Smooth muscle cell (in vitro differentiated cells): ENCODE measurements at regions not wholly inside any gene's neighbourhood (a gene's known extent, or its start where the extent isn't known, plus 50 kb on each side); places are given as distances from the start of the nearest gene placed in this dataset.

Source experiments
- DNase-seq: peaks from one replicate; lab custom pipeline; 2025; ENCODE audit not compliant: unreplicated experiment; lab: John Stamatoyannopoulos, UW
- H2AFZ ChIP-seq: fragments of 200-600 bp; sonication (generic); 2 replicates; pipeline ENCODE4 v1.6.0; 2016; ENCODE audit warnings: antibody characterized with exemption, low read depth, mild to moderate bottlenecking
- H3F3A ChIP-seq: fragments of 200-600 bp; sonication (generic); 2 replicates; pipeline ENCODE4 v1.6.0; 2017; ENCODE audit warnings: antibody characterized with exemption, low read depth
- H3K27ac ChIP-seq: fragments of 200-600 bp; sonication (generic); 2 replicates; pipeline ENCODE4 v1.5.1; 2016; ENCODE audit warnings: low read depth, mild to moderate bottlenecking
- H3K27me3 ChIP-seq: fragments of 200-600 bp; sonication (generic); 2 replicates; pipeline ENCODE4 v1.6.1; 2016; ENCODE audit warnings: low read depth, mild to moderate bottlenecking
- H3K36me3 ChIP-seq: fragments of 200-600 bp; sonication (generic); 2 replicates; pipeline ENCODE4 v1.5.1; 2016; ENCODE audit warnings: low read depth
- H3K4me1 ChIP-seq: fragments of 200-600 bp; sonication (generic); 2 replicates; pipeline ENCODE4 v1.5.1; 2016; ENCODE audit warnings: low read depth
- H3K4me2 ChIP-seq: fragments of 200-600 bp; sonication (generic); 2 replicates; pipeline ENCODE4 v1.6.0; 2016; ENCODE audit warnings: mild to moderate bottlenecking
- H3K4me3 ChIP-seq: fragments of 200-600 bp; sonication (generic); 2 replicates; pipeline ENCODE4 v1.5.1; 2016; ENCODE audit warnings: mild to moderate bottlenecking
- H3K79me2 ChIP-seq: fragments of 200-600 bp; sonication (generic); 2 replicates; pipeline ENCODE4 v1.6.0; 2016; ENCODE audit warnings: low read depth, mild to moderate bottlenecking
- H3K9ac ChIP-seq: fragments of 200-600 bp; sonication (generic); 2 replicates; pipeline ENCODE4 v1.6.0; 2016; ENCODE audit warnings: low read depth
- H3K9me3 ChIP-seq: fragments of 200-600 bp; sonication (generic); replicated peaks from 2 replicates; pipeline ENCODE4 v1.5.1; 2016; ENCODE audit warnings: low read depth
- H4K20me1 ChIP-seq: fragments of 200-600 bp; sonication (generic); 2 replicates; pipeline ENCODE4 v1.6.0; 2016; ENCODE audit warnings: low read depth
- CTCF ChIP-seq: fragments of 200-600 bp; sonication (generic); IDR thresholded peaks from 2 replicates; pipeline ENCODE4 v1.5.1; 2017; ENCODE audit warnings: borderline replicate concordance, mild to moderate bottlenecking, antibody characterized with exemption; ENCODE audit not compliant: insufficient read depth, poor library complexity, severe bottlenecking
- WGBS: methylation state at CpG from one replicate; pipeline ENCODE4 v1.1.7; 2016; ENCODE audit warnings: low lambda C conversion rate; 5-methylcytosine and 5-hydroxymethylcytosine counted together

GRCh38 chr10:58086763-58087150, 180.9 kb downstream of the IPMK start:
- H2AFZ ChIP-seq, result no peak overlapping the region
- H3K4me2 ChIP-seq, result no peak overlapping the region
- no peaks in the 10 kb centered on the region for H4K20me1 ChIP-seq
- no peaks in the 10 kb centered on the region for H3K4me1 ChIP-seq
- no peaks in the 10 kb centered on the region for H3K79me2 ChIP-seq
- no peak overlapping the region for H3K9ac ChIP-seq
- H3K27me3 ChIP-seq, result no peaks in the 10 kb centered on the region
- H3K4me3 ChIP-seq, result no peak overlapping the region
- no peak for DNase-seq
- H3F3A ChIP-seq, result no peaks in the 10 kb centered on the region
- H3K9me3 ChIP-seq, result no peaks in the 10 kb centered on the region
- TF ChIP-seq CTCF, result no peak
- H3K27ac ChIP-seq, result no peak overlapping the region
- H3K36me3 ChIP-seq, result no peaks in the 10 kb centered on the region
- WGBS, result 95% methylated on average over 2 of the region's 2 CpGs

GRCh38 chr10:58086144-58086762, 181.4 kb downstream of the IPMK start:
- H3K4me2 ChIP-seq, result no peak overlapping the region
- no peaks in the 10 kb centered on the region for H3K4me1 ChIP-seq
- no peaks in the 10 kb centered on the region for H4K20me1 ChIP-seq
- H3F3A ChIP-seq, result no peaks in the 10 kb centered on the region
- H3K36me3 ChIP-seq, result no peaks in the 10 kb centered on the region
- H3K9me3 ChIP-seq, result no peaks in the 10 kb centered on the region
- no peaks in the 10 kb centered on the region for H3K27me3 ChIP-seq
- 65% methylated on average over 2 of the region's 2 CpGs for WGBS
- H2AFZ ChIP-seq, result no peak overlapping the region
- no peak for DNase-seq
- H3K27ac ChIP-seq, result no peak overlapping the region
- no peak overlapping the region for H3K9ac ChIP-seq
- H3K4me3 ChIP-seq, result no peak overlapping the region
- no peak for TF ChIP-seq CTCF
- no peaks in the 10 kb centered on the region for H3K79me2 ChIP-seq

GRCh38 chr10:58082248-58082647, 185.4 kb downstream of the IPMK start:
- no peaks in the 10 kb centered on the region for H3K9me3 ChIP-seq
- no peak overlapping the region for H3K27ac ChIP-seq
- H3K79me2 ChIP-seq, result no peaks in the 10 kb centered on the region
- DNase-seq, result no peak
- H4K20me1 ChIP-seq, result no peaks in the 10 kb centered on the region
- H3K4me3 ChIP-seq, result no peak overlapping the region
- H3F3A ChIP-seq, result no peaks in the 10 kb centered on the region
- TF ChIP-seq CTCF, result no peak
- 91% methylated on average over 3 of the region's 3 CpGs for WGBS
- no peaks in the 10 kb centered on the region for H3K36me3 ChIP-seq
- no peak overlapping the region for H3K4me2 ChIP-seq
- H2AFZ ChIP-seq, result no peak overlapping the region
- H3K4me1 ChIP-seq, result no peaks in the 10 kb centered on the region
- H3K9ac ChIP-seq, result no peak overlapping the region
- H3K27me3 ChIP-seq, result no peaks in the 10 kb centered on the region

- no peaks in the 10 kb centered on the region for H3K27me3 ChIP-seq
- H3K36me3 ChIP-seq, result no peaks in the 10 kb centered on the region
- no peaks in the 10 kb centered on the region for H3F3A ChIP-seq
- no peaks in the 10 kb centered on the region for H4K20me1 ChIP-seq
- no peak overlapping the region for H3K27ac ChIP-seq
- 36% methylated on average over 2 of the region's 2 CpGs for WGBS
- H3K9ac ChIP-seq, result no peak overlapping the region
- no peak overlapping the region for H3K4me3 ChIP-seq
- no peak overlapping the region for H3K4me2 ChIP-seq
- H2AFZ ChIP-seq, result no peak overlapping the region
- H3K4me1 ChIP-seq, result no peaks in the 10 kb centered on the region
- no peaks in the 10 kb centered on the region for H3K9me3 ChIP-seq
- no peak for TF ChIP-seq CTCF
- no peaks in the 10 kb centered on the region for H3K79me2 ChIP-seq
- no peak for DNase-seq
Measured at GRCh38 chr10:58081353-58081752, 186.3 kb downstream of the IPMK start.
